GM19240 (cell line): ENCODE measurements at regions not wholly inside any gene's neighbourhood (a gene's known extent, or its start where the extent isn't known, plus 50 kb on each side); places are given as distances from the start of the nearest gene placed in this dataset.
"Not testable (repeated sequence)": the region's sequence is repeated elsewhere in the genome, so short reads cannot be mapped to it uniquely, and the experiment has no call there.

ENCODE experiments used
- DNase-seq: peaks from one replicate; pipeline ENCODE4 v3.0.0; 2011; ENCODE audit warnings: low spot score; ENCODE audit not compliant: insufficient read length

- no peak for DNase-seq
These were observed 101.5 kb upstream of the UBE2E1 start for GRCh38 chr3:23704298-23704697.

- no peak for DNase-seq
These were observed 99.6 kb upstream of the UBE2E1 start for GRCh38 chr3:23706111-23706510.

GRCh38 chr3:23709987-23710386 is 95.8 kb upstream of the UBE2E1 start:
- DNase-seq: no peak

- no peak for DNase-seq
These were observed 95.2 kb upstream of the UBE2E1 start for GRCh38 chr3:23710555-23710954.

- no peak for DNase-seq
These were observed 93.8 kb upstream of the UBE2E1 start for GRCh38 chr3:23711916-23712494.

DNA sequence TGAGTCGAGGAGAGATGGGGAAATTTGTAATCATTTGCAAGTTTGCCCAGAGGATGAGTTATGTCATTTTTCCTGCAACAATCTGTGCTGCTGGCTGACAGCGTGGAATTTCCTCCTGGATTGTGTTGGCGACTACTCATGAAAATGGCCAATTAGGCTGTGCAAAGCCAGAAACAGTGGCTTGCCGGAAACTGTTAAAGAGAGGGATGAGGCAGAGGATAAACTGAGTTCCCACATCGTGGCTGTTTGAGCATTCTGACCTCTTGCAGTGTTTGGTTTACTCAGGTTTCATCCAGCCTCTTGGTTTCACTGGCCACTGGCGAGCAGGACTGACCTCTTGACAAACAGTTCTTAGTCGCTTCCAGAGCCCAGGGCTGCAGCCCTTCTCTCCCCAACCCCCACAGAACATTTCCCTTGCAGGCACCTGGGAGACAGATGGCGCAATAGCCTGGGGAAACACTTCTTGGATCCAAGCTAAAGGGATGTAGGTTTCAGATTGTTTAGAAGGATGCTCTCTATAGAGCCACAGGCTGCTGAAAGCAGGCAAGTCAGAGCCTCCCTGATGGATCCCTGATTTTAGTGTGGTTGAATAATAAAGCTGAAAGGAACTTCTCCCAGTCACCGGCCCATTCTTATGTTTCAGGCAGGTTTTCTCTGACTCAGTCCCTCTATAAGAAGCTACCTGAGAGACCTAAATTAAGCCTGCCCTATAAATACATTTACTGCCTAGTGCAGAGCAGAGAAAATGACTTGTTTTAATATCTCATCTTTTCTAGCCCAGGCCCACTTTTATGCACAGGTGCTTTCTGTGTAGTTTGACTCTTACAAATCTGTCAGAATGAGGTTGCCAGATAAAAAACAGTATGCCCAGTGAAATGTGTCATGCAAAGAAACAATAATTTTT is 92.8 kb upstream of the UBE2E1 start:
- DNase-seq: no peak

DNA sequence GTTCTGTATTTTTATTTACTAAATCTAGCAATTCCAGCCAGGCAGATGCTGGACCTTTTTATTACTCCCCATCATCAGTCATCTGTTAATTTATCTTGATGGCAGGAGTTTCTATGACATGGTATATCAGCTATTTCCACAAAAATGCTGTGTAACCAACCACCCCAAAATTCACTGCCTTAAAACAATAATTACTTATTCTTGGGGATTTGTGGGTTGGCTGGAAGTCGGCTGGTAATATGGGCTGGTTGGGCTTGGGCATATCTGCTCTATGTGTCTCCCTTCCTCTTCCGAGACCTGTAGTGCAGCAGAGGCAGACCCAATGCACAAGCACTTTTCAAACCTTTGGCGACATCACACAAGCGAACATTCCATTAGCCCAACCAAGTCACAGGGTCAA is 92.1 kb upstream of the UBE2E1 start:
- DNase-seq: no peak

- no peak for DNase-seq
These were observed 85.7 kb upstream of the UBE2E1 start for GRCh38 chr3:23720059-23720458.

DNA sequence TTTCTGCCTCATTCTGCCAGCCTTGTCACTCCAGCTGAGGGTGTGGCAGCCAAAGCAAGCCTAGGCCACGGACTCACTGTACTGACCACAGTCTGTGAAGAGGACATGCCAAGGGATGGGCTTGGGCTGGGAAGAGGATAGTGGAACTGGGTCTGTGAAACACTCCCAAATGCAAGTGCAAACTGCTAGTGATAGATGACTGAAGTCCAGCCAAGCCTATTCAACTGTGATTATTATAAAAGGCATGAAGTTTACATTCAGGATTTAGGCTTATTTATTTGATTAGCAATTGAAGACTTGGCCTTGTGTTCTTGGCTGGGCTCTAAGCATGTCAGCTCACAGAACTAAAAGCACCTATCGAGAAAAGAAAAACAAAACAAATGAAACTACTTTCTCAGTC is 84.9 kb upstream of the UBE2E1 start:
- DNase-seq: no peak

DNA sequence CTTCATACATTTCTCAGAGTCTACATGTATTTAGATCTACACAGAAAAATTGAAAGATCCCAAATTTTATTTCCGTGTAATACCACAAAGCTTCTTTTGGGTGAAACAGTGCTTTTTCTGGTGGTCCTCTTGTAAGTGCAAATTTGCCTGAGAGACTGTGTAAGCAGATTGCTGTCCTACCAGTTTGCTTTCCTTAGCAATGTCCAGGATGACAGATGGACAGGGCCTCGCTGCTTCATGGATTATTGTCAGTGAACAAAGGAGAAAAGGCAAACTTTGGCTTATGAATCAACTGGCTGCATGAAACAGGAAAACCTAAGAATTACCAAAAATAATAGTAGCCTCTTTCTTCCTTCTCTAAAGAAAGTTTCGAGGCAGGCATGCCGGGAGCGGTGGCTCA is 82.6 kb upstream of the UBE2E1 start:
- DNase-seq: no peak

GRCh38 chr3:23723930-23724329 is 81.8 kb upstream of the UBE2E1 start:
- DNase-seq: no peak

DNA sequence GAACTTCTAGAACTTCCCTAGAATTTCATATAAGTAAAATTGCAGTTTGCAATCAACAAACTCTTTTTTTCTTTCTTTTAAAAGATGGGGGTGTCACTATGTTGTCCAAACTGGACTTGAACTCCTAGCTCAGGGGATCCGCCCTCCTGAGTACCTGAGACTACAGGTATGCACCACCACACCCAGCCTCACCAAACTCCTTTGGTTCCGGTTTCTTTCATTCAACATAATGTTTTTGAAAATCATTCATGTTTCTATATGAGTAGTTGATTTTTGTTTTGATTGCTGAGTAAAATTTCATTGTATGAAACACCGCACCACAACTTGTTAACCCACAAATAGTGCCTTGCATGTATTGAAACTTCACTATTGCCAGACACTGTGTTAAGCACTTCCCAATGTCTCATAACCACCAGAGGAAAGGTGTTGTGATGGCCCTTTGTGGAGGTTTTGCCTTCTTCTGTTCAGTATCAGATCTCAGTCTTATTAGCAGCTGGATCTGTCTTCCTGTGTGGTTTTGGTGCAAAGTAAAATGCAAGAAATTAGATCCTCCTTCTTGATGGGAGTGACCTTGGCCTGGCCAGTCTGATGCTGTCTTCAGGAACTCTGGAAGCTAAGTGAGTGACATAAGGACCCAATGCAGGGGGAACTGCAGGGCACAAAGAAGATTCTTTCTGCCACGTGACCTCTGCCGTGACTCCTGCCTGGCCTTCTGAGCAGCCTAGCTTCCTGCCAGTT is 78.8 kb upstream of the UBE2E1 start:
- DNase-seq: no peak

DNA sequence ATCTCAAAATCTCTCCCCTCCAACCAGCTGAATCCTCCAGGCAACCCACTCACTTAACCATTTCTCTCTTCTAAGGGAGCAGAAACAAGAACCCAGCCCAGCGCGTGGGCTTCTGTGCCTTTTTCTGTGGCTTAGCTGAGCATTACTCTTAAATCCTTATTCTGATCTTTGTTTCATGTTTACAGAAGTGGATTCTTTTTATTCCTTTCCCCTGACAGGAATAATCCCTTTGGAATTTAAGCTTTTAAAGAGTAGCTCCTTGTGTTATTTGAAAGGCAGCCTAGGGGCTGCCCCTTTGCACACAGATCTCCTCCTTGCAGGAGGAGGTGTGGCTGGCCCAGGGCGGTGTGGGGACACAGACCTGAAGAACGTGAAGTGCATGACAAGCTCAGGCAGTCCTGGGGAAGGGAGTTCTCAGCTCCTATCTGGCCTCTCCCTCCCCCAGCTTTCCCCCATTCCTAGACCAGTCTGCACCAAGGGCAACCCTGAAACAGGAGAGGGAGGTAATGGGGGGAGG is 77.1 kb upstream of the UBE2E1 start:
- no peak for DNase-seq

DNA sequence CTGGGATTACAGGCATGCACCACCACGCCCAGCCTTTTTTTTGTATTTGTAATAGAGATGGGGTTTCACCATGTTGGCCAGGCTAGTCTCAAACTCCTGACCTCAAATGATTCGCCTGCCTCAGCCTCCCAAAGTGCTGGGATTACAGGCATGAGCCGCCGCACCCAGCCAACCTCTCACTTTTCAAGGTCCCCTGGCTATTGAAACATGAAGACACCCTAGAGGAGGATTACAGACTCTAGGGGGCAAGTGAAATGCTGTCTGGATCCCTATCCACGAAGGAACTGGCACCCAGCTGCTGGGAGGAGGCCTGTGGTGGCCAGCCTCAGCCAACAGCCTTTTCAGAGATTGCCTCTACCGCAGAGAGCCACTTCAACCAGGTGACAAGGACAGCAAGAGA is 76.4 kb upstream of the UBE2E1 start:
- DNase-seq: not testable (repeated sequence)

DNA sequence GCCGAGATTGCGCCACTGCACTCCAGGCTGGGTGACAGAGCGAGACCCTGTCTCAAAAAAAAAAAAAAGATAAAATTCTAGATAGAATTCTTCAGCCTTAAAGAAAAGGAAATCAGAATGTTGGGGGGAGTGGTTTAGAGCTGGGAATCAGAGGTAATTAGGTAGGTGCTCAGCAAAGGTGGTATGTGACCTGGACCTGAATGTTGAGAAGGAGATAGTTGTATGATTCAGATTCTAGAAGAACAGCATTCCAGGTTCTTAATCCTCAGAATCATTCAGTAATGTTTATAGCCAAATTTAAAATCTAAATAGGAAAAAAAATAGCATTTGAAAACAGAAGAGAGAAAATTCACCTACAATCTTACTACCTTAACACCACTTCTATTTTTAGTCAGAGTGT is 71.3 kb upstream of the UBE2E1 start:
- no peak for DNase-seq

GRCh38 chr3:23735062-23735461 is 70.7 kb upstream of the UBE2E1 start:
- no peak for DNase-seq

DNA sequence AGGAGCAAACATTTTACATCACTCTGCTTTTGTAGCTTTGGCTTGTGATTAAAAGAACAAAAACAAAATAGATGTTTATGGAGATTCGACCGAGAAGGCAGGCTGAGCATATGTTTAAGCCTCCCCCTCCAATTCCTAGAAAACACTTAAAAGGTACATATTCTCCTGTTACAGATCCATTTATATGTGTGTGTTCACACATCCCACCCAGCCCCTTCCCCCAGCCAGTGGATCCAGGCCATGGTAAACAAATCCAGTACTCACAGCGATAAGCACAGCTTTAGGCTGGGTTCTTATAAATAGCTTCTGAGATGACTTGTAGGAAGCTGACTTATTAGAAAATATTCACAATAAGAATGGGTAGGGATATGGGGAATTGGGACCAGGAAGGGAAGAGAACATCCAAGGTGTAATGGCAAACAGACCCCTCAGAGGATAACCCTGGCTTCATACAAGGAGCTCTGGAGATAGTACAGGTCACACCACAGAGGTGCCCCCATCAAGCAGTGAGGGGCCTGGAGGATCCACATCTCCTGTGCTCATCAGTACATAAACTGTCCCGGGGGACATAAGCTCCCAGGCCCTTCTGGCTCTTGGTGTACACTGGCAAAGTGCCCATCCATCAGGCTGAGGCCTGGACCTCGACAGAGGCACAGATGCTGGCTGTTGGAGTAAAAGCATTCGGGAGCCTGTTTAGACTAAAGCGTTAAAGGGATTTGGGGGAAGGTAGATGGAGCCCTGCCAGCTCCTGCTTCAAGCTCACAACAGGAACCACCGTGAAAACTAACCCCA is 70.0 kb upstream of the UBE2E1 start:
- DNase-seq: no peak

- DNase-seq: no peak
These were observed 66.8 kb upstream of the UBE2E1 start for GRCh38 chr3:23738944-23739343.

DNA sequence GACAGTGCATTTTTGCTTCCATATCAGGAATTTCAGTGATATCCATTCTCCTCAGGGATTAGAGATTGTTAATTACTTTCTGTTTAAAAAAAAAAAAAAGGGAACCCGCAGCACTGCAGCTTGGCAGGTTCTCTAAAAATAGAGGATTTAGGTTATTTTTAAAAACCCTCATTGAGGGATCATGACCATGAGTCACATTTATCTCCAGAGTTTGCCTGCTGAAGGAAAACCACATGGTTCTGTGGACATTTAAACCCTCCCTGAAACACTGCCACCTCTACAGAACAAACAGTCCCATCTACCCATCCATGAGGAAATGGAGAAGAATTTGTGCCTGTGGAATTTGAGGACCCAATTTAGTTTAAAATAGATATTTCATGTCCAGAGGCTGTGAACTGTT is 66.2 kb upstream of the UBE2E1 start:
- DNase-seq: no peak

DNA sequence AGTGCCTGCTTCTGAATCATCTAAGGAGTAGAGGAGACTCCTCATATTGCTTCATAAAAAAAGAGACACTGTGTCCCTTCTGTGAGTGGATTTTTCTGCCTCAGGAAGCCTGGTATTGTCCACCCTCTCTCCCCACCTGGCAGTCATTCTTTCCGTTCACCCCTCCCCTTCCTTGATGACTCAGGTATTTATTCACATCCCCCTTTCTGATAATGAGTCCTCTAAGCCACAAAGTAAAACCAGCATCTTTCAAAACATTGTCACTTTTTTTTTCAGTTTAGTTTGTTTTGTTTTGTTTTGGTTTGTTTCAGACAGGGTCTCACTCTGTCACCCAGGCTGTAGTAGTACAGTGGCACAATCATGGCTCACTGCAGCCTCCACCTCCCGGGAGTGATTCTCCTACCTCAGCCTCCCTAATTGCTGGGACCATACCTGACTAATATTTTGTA is 65.2 kb upstream of the UBE2E1 start:
- DNase-seq: no peak

GRCh38 chr3:23741036-23741706 is 64.6 kb upstream of the UBE2E1 start:
- no peak for DNase-seq
